ENCODE measurements at regions not wholly inside any gene's neighbourhood (a gene's known extent, or its start where the extent isn't known, plus 50 kb on each side); places are given as distances from the start of the nearest gene placed in this dataset.

DNA sequence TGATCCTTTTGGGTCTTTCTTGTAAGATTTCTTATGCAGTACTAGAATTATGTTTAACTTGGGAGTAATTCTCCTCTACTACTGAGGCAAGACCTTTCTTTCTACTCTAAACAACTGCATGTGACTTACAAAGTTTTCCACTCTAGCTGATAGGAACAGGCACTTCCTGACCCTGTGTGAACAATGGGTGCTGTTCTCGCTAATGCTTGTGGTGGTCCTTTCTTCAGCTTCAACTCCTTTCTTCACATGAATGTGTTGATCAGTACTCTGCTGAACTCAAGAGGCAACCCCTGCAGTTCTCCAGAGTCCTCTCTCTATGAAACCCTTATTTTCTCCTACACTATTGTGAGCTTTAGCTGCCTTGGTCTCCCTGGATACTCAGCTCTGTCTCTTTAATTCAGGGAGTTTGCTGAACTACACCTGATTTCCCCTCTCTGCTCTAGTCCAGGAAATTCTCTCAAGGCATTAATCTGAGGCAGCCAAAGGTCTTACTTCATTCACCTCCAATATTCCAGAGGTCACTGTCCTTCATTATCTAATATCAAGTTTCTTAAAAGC, 484.6 kb upstream of the PIK3R1 start:
- TF ChIP-seq EZH2 (IDR thresholded peaks at IDR 0.05; ENCODE audit: low read depth), result no peak
- TF ChIP-seq, protein P1, sequence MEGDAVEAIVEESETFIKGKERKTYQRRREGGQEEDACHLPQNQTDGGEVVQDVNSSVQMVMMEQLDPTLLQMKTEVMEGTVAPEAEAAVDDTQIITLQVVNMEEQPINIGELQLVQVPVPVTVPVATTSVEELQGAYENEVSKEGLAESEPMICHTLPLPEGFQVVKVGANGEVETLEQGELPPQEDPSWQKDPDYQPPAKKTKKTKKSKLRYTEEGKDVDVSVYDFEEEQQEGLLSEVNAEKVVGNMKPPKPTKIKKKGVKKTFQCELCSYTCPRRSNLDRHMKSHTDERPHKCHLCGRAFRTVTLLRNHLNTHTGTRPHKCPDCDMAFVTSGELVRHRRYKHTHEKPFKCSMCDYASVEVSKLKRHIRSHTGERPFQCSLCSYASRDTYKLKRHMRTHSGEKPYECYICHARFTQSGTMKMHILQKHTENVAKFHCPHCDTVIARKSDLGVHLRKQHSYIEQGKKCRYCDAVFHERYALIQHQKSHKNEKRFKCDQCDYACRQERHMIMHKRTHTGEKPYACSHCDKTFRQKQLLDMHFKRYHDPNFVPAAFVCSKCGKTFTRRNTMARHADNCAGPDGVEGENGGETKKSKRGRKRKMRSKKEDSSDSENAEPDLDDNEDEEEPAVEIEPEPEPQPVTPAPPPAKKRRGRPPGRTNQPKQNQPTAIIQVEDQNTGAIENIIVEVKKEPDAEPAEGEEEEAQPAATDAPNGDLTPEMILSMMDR (conservative IDR thresholded peaks at IDR 0.05), result no peak
- Histone ChIP-seq H3K79me2 (ENCODE audit: low read depth) (no peaks in the 10 kb centered on the region), H3K4me1 (replicated peaks; ENCODE audit: insufficient read depth) (no peaks in the 10 kb centered on the region), H3K9me3 (ENCODE audit: insufficient read depth, low read depth) (no peaks in the 10 kb centered on the region), H3K4me3 (no peak overlapping the region), H2AFZ (no peak overlapping the region), H4K20me1 (ENCODE audit: insufficient read depth) (no peaks in the 10 kb centered on the region), H3F3A (ENCODE audit: insufficient read depth, low read depth) (no peaks in the 10 kb centered on the region), H3K9me2 (ENCODE audit: insufficient read depth) (no peaks in the 10 kb centered on the region; the same call in none of the 2 replicates), H3K27me3 (ENCODE audit: insufficient read depth, low read depth) (no peaks in the 10 kb centered on the region), H3K4me2 (no peak overlapping the region), H3K27ac (no peak overlapping the region), H3K36me3 (ENCODE audit: low read depth) (no peaks in the 10 kb centered on the region)
- ChIA-PET CTCF (no interaction called here), POLR2A (ENCODE audit: unreplicated experiment) (no interaction called here)
- intact Hi-C loops (cut with micrococcal nuclease; ENCODE audit: unreplicated experiment), result no loop called here
- BruUV-seq (replicated peaks), result no TSS peak
- no peak for DNase-seq

DNA sequence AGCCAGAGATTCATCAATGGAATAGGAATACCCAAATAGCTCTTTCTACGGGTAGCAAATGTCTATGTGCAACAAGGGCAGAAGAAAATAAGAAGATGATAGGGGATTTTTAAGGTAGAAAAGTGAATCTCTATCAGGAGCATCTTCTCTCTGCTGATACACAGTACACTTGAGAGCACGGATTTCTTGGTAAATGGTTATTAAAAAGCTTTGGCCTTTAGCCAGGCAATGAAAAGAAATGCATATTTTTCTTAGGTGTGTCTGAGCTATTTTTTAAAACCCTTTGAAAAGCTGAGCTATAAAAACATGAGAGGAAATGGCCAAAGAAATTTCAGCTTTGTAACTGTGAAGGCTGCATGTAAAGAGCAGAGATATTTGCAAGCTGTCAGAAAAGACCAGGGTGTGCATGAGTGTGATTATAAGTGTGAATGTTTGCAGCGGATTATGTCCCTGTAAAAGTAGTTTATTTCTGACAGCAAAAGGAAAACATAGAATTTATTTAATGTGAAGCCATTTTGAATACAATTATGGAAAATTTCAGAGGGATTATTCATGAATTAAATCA, 487.1 kb upstream of the PIK3R1 start:
- no peaks in the 10 kb centered on the region for H4K20me1 ChIP-seq (ENCODE audit: insufficient read depth)
- no peaks in the 10 kb centered on the region for H3K79me2 ChIP-seq (ENCODE audit: low read depth)
- no peak overlapping the region for H3K4me3 ChIP-seq
- H3K9me3 ChIP-seq (ENCODE audit: insufficient read depth, low read depth), result no peaks in the 10 kb centered on the region
- no TSS peak for BruUV-seq (replicated peaks)
- no peaks in the 10 kb centered on the region for H3K36me3 ChIP-seq (ENCODE audit: low read depth)
- no peak for DNase-seq
- CTCF ChIA-PET, result no interaction called here
- H2AFZ ChIP-seq, result no peak overlapping the region
- H3K9me2 ChIP-seq (ENCODE audit: insufficient read depth), result no peaks in the 10 kb centered on the region; the same call in none of the 2 replicates
- H3K27me3 ChIP-seq (ENCODE audit: insufficient read depth, low read depth), result no peaks in the 10 kb centered on the region
- POLR2A ChIA-PET (ENCODE audit: unreplicated experiment), result no interaction called here
- no peaks in the 10 kb centered on the region for H3F3A ChIP-seq (ENCODE audit: insufficient read depth, low read depth)
- intact Hi-C loops (cut with micrococcal nuclease; ENCODE audit: unreplicated experiment), result no loop called here
- no peak overlapping the region for H3K27ac ChIP-seq
- H3K4me1 ChIP-seq (replicated peaks; ENCODE audit: insufficient read depth), result no peaks in the 10 kb centered on the region
- no peak for TF ChIP-seq EZH2 (IDR thresholded peaks at IDR 0.05; ENCODE audit: low read depth)
- TF ChIP-seq, protein P1 (conservative IDR thresholded peaks at IDR 0.05), result no peak
- H3K4me2 ChIP-seq, result no peak overlapping the region

DNA sequence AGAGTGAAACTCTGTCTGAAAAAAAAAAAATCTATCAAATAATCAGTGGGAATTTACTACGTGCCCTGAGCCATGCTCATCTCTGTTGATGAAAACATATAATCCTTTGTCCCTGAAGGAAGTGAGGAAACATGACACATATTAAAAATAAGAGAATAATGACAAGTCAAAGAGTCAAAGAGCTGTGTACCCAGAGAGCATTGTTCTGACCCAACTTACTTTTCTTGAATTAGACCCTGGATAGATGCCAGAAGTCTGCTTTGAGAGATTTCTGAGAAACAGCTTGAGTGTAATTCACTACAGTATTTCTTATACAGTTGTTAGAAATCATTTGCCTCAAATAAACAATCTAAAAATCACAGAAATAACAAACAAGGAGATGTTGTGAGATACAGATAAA, 490.0 kb upstream of the PIK3R1 start:
- no peak for TF ChIP-seq EZH2 (IDR thresholded peaks at IDR 0.05; ENCODE audit: low read depth)
- TF ChIP-seq, protein P1 (conservative IDR thresholded peaks at IDR 0.05), result no peak
- H2AFZ ChIP-seq, result no peak overlapping the region
- no peak overlapping the region for H3K4me2 ChIP-seq
- no peak for DNase-seq
- no peaks in the 10 kb centered on the region for H3F3A ChIP-seq (ENCODE audit: insufficient read depth, low read depth)
- no TSS peak for BruUV-seq (replicated peaks)
- intact Hi-C loops (cut with micrococcal nuclease; ENCODE audit: unreplicated experiment), result no loop called here
- no peaks in the 10 kb centered on the region for H3K4me1 ChIP-seq (replicated peaks; ENCODE audit: insufficient read depth)
- POLR2A ChIA-PET (ENCODE audit: unreplicated experiment), result no interaction called here
- no peaks in the 10 kb centered on the region for H3K27me3 ChIP-seq (ENCODE audit: insufficient read depth, low read depth)
- H3K9me3 ChIP-seq (ENCODE audit: insufficient read depth, low read depth), result no peaks in the 10 kb centered on the region
- no peaks in the 10 kb centered on the region for H4K20me1 ChIP-seq (ENCODE audit: insufficient read depth)
- no peak overlapping the region for H3K4me3 ChIP-seq
- no peaks in the 10 kb centered on the region for H3K36me3 ChIP-seq (ENCODE audit: low read depth)
- no peaks in the 10 kb centered on the region; the same call in 1 of the 2 replicates for H3K9me2 ChIP-seq (ENCODE audit: insufficient read depth)
- H3K79me2 ChIP-seq (ENCODE audit: low read depth), result no peaks in the 10 kb centered on the region
- H3K27ac ChIP-seq, result no peak overlapping the region
- CTCF ChIA-PET, result no interaction called here
